Stimulated activated effector memory CD8-positive, alpha-beta T cell treated with anti-CD3 and anti-CD28 coated beads, Interleukin-12 subunit alpha, Interleukin-12 subunit beta, amount 100 ng/mL, for 72 hours (primary cell): ENCODE measurements at regions not wholly inside any gene's neighbourhood (a gene's known extent, or its start where the extent isn't known, plus 50 kb on each side); places are given as distances from the start of the nearest gene placed in this dataset.

Experiments used
- ATAC-seq: fragments of 150-1000 bp; cut with Tn5 transposase; 2 replicates; pipeline ENCODE4 v1.10.0; 2021
- DNase-seq, 2 donors: peaks; one replicate each; pipeline ENCODE4 v3.0.0; 2021 to 2022; ENCODE audit warnings: low spot score in 2 of 2
- H3K27ac Mint-ChIP-seq: one replicate; pipeline ENCODE4 v1.8.0; 2022; ENCODE audit warnings: mild to moderate bottlenecking, mixed read lengths
- H3K36me3 Mint-ChIP-seq: one replicate; pipeline ENCODE4 v1.8.0; 2022; ENCODE audit warnings: mild to moderate bottlenecking, mixed read lengths
- H3K4me1 Mint-ChIP-seq: one replicate; pipeline ENCODE4 v1.8.0; 2022; ENCODE audit warnings: mixed read lengths
- H3K4me3 Mint-ChIP-seq: one replicate; pipeline ENCODE4 v1.8.0; 2022; ENCODE audit warnings: mild to moderate bottlenecking, mixed read lengths
- H3K9me3 Mint-ChIP-seq: one replicate; pipeline ENCODE4 v1.8.0; 2022; ENCODE audit warnings: mixed read lengths

DNA sequence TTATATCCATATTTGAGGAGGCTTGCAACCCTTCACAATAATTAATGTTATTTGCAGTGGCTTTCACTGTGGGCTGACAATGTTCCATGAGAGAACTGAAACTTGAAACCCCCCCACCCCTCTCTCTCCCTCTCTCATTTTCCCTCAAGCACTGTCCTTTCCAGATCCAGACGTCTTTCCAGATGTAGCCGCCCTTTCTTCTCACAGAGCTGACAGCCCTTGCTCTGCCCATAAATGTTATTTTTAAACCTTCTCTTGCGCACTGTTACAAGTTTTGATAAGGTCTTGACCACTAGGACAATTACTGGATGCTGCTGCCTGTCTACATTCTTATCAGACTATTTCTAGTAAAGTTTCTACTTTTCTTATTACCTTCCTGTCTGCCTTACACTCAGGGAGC is 91.4 kb upstream of the LINC00305 start:
- H3K27ac Mint-ChIP-seq = no peak overlapping the region
- DNase-seq = no peak
- no peak overlapping the region for H3K4me3 Mint-ChIP-seq
- peaks cover 2% of the 10 kb centered on the region for H3K9me3 Mint-ChIP-seq
- no peaks in the 10 kb centered on the region for H3K4me1 Mint-ChIP-seq
- H3K36me3 Mint-ChIP-seq = no peaks in the 10 kb centered on the region
- no peak for ATAC-seq

DNA sequence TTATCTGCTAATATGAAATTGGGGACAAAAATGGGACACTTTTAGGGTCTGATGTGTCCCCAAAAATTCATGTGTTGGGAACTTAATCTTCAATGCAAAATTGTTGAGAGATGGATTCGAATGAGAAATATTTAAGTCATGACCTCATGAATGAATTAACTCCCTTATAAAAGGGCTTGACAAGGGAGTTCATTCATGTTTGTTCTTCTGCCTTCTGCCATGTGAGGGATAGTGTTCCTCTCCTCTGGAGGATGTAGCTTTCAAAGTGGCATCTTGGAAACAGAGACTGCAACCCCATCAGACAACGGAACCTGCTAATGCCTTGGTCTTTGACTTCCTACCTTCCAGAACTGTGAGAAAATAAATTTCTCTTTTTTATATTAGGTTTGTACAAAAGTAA is 89.2 kb upstream of the LINC00305 start:
- H3K36me3 Mint-ChIP-seq = no peaks in the 10 kb centered on the region
- DNase-seq = no peak
- no peak overlapping the region for H3K4me3 Mint-ChIP-seq
- no peak for ATAC-seq
- H3K9me3 Mint-ChIP-seq = no peaks in the 10 kb centered on the region
- H3K27ac Mint-ChIP-seq = no peak overlapping the region
- H3K4me1 Mint-ChIP-seq = no peaks in the 10 kb centered on the region

DNA sequence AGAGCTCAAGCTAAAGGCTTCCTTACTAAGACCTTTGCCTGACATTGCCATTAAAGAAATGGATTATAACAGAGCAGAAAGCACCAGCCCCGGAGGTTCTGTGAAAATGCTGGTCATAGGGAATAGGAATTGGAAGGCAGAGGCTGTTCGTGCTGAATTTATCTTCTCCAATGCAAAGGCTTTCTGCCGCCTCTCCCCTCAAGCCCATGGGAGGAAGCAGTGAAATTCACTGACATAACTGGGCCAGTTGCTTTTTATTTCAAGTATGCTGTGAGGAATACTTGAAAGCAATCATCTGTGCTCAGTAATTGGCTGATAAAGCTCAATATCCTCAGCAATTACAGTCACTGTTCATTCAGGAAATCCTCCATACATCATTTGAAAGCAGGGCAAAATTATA is 85.4 kb upstream of the LINC00305 start:
- ATAC-seq = no peak
- Mint-ChIP-seq H3K4me3 (no peak overlapping the region), H3K36me3 (no peaks in the 10 kb centered on the region), H3K4me1 (no peaks in the 10 kb centered on the region), H3K9me3 (peaks cover 3% of the 10 kb centered on the region), H3K27ac (no peak overlapping the region)
- no peak for DNase-seq

DNA sequence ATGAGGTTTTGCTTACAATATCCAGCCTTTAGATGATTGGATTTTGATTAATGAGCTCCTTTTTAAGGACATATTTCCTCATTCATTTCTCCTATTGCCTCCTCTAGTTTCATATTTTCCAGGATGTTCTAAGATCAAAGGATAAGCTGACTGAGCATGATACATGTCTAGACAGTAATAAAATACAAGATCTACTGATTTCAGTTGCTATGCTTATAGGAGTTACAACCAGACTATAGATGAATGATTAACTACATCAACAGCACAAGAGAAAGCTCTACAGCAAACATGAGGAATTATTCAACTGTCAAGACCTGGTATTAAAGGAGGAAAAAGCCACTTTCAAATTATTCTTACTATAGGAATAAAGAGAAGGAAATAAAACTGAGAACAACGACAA is 85.0 kb upstream of the LINC00305 start:
- Mint-ChIP-seq H3K36me3 (no peaks in the 10 kb centered on the region), H3K9me3 (peaks cover 3% of the 10 kb centered on the region)

DNA sequence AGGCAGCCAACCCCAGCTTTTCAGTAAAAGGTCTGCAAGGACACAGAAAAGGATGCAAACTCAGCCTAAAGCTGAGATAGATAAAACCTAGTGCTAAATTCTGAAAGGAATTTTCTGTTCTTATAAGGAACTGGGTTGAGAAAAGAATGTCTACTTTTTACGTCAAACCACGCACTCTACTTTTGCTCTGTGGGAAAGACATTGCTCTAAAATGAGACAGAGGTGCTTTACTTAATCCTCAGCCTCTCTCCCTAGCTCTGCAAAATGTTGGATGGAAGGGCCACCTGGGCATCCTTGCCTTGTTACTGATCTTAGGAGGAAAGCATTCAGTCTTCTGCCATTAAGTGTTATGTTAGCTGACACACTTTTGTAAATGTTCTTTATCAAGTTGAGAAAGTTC is 72.1 kb upstream of the LINC00305 start:
- Mint-ChIP-seq H3K4me1 (no peaks in the 10 kb centered on the region), H3K27ac (no peak overlapping the region), H3K36me3 (no peaks in the 10 kb centered on the region), H3K9me3 (no peaks in the 10 kb centered on the region), H3K4me3 (no peak overlapping the region)
- DNase-seq = no peak
- ATAC-seq = no peak

More for the DNA sequence above, 85.0 kb upstream of the LINC00305 start:
- DNase-seq = no peak
- Mint-ChIP-seq H3K27ac (no peak overlapping the region), H3K4me1 (no peaks in the 10 kb centered on the region), H3K4me3 (no peak overlapping the region)
- ATAC-seq = no peak

DNA sequence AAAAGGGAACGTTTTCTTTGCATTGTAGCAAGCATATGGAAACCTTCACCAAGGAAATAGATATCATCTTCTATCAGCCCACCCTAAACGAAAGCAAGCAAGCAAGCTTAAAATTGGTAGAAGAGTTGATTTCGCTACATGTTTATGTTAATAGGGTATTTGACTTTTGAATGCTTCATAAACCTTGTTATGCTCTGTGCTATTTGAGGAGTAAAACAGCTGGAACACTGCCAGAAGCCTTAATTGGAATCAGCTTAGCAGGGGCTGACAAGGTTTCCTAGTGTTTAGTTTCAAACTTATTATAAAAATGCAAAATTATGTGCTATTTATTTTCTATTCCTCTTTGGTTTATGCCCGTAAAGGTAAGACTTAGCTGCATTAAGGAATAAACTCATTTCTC is 70.6 kb upstream of the LINC00305 start:
- Mint-ChIP-seq H3K27ac (no peak overlapping the region), H3K4me1 (no peaks in the 10 kb centered on the region), H3K36me3 (no peaks in the 10 kb centered on the region), H3K4me3 (no peak overlapping the region), H3K9me3 (peaks cover 2% of the 10 kb centered on the region)
- DNase-seq = no peak
- no peak for ATAC-seq

DNA sequence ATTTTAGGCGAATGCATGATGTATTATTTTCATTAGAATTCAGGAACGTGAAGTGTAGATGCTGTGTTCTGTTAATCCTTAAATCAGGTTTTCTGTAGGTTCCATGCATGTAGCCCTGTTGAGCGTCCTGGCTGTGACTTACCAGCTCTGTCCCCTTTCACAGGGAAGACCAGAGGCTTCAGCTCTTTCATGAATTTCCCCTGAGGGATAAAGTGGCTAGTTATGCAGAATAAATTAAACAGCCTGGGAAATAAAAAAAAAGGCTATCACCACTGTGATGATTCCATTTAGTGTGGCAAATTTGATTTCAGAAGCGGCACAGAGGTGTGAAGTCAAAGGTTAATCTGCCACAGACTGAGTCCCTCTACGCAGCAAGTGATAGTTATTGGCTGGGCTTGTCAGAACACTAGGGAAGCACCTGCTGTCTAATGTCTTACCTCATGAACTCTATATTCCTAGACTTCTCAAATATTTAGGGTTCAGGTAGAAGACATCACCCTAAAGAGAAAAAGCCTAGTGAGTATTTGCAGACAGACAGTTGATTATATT is 61.6 kb upstream of the LINC00305 start:
- H3K36me3 Mint-ChIP-seq = no peaks in the 10 kb centered on the region
- no peak overlapping the region for H3K27ac Mint-ChIP-seq
- ATAC-seq (no peak), DNase-seq (no peak)
- peaks cover 2% of the 10 kb centered on the region for H3K9me3 Mint-ChIP-seq
- no peak overlapping the region for H3K4me3 Mint-ChIP-seq
- H3K4me1 Mint-ChIP-seq = no peaks in the 10 kb centered on the region

DNA sequence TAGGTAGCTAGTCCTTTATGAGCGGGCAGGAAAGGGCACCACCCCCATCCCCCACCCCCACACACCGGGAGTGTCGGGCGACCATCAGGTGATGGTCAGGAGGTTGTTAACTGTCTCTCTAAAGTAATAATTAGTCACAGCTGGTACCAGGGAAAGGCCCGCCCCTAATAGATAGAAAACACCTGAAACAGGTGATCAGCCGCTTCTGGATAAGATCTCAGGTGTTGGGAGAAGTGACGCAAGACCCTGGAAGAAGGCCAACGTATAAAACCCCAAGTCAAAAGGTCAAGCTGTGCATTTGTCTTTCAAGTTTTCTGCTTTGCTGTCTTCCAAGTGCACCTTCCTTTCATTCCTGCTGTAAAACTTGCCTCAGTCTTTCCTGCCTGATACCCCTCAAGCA is 59.6 kb upstream of the LINC00305 start:
- ATAC-seq (no peak), DNase-seq (no peak)
- Mint-ChIP-seq H3K27ac (no peak overlapping the region), H3K4me3 (no peak overlapping the region), H3K9me3 (no peaks in the 10 kb centered on the region), H3K36me3 (no peaks in the 10 kb centered on the region), H3K4me1 (no peaks in the 10 kb centered on the region)

DNA sequence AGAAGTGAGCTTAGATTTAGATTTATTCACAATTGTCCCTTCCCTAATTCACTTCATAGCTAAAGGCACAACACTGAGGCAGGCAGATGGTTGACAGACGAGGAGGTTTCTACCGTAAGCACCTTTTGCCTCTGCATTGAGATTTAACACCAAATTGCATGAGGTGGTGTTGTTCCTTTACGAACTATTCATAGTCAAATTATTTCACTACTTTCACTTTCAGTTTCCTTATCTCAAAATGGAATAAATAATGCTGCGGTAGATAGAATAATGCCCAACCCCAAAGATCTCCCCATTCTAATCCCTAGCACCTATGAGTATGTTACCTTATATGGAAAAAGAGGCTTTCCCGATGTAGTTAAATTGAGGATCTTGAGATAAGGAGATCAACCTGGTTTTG is 58.9 kb upstream of the LINC00305 start:
- Mint-ChIP-seq H3K4me3 (peak overlapping the region; percentile 9), H3K9me3 (no peaks in the 10 kb centered on the region), H3K27ac (no peak overlapping the region), H3K36me3 (no peaks in the 10 kb centered on the region), H3K4me1 (no peaks in the 10 kb centered on the region)
- no peak for ATAC-seq
- no peak for DNase-seq

DNA sequence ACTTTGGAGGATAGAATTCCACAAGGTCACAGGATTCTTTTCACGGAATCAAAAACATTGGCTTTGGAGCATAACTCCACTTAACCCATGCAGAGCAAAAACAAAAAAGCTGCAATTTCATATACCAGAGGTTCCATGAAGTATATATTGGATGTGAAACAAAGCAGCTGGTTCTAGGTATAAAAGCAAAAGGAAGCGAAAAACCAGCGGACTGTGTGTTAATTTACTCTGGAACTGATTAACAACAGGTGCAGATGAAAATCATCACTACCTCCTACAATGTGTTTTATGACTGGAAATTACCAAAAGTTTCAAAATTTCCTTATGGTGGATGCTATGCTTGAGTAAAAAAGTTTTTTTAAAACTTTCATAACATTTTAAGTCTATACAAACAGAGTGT is 54.4 kb upstream of the LINC00305 start:
- Mint-ChIP-seq H3K4me3 (no peak overlapping the region), H3K9me3 (no peaks in the 10 kb centered on the region), H3K36me3 (no peaks in the 10 kb centered on the region), H3K4me1 (no peaks in the 10 kb centered on the region), H3K27ac (no peak overlapping the region)
- DNase-seq (no peak), ATAC-seq (no peak)

DNA sequence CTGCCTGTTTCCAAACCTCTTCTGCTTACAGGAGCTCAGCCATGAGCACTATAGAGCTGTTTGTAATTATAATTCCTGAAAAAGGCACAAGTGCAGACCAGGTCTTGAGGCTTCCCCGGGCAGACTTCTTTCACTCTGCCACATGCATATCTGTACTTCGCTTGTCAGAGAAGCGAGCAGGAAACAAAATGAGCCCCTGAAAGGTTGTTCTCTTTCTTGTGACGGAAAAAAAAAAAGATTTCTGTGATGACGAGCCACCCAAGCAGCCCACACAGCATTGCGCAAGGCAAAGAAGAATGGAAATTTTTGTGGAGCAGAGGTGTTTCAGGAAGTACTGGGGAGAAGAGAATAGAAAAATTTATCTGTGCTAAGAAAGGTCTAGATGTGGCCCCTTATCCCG is 54.0 kb upstream of the LINC00305 start:
- H3K4me1 Mint-ChIP-seq = no peaks in the 10 kb centered on the region
- ATAC-seq (no peak), DNase-seq (no peak)
- H3K9me3 Mint-ChIP-seq = no peaks in the 10 kb centered on the region
- no peak overlapping the region for H3K27ac Mint-ChIP-seq
- H3K36me3 Mint-ChIP-seq = no peaks in the 10 kb centered on the region
- no peak overlapping the region for H3K4me3 Mint-ChIP-seq

DNA sequence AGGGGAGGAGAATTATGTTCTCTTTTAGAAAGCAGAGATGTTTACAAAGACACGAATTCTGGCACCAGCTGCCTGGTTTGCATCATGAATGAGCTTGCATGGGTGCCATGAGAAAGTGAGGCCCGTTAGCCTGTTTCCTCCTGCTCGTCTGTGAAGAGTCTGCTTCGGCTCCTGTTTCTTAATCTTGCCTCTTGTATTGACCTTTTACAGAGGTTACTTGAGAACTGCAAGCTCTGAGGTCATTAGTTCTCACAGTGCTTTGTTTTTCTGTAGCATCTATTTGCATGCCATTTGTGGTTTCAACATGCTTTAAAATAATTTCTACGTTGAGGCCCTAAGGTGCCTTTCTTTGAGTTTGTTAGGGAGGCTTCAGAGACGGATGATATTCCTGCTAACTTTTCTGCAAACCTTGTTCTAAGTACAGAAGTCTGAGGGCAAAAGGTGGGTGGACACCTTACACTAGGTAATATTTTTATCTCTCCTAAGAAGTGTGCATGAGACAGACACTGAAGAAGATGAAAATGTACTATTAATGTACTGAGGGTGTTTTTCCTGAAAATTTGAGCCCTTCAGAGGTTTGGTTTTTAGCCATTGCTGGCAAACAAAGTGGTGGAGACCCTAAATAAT is 53.4 kb upstream of the LINC00305 start:
- Mint-ChIP-seq H3K36me3 (no peaks in the 10 kb centered on the region), H3K4me3 (no peak overlapping the region), H3K27ac (no peak overlapping the region), H3K9me3 (no peaks in the 10 kb centered on the region), H3K4me1 (no peaks in the 10 kb centered on the region)
- DNase-seq = no peak
- ATAC-seq = no peak

DNA sequence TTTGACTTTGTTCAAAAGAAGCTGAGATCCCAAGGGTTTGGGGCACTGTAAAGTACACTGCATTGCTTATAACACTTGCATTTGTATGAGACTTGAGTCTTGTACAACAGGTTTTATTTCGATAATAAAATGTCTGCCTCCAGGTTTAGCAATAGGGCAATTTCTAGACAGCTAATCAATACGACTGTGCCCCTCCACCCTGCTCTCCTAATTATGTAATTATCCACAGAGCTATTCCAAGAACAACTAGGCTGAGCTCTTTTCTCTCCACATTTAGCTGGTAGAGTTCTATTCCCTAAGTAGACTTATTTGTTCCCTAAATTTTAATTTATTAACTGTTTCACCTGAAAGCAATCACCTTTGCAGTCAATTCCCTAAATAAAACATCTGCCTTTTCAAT is 52.9 kb upstream of the LINC00305 start:
- ATAC-seq (no peak), DNase-seq (no peak)
- Mint-ChIP-seq H3K36me3 (no peaks in the 10 kb centered on the region), H3K4me3 (no peak overlapping the region), H3K27ac (no peak overlapping the region), H3K9me3 (no peaks in the 10 kb centered on the region), H3K4me1 (no peaks in the 10 kb centered on the region)

DNA sequence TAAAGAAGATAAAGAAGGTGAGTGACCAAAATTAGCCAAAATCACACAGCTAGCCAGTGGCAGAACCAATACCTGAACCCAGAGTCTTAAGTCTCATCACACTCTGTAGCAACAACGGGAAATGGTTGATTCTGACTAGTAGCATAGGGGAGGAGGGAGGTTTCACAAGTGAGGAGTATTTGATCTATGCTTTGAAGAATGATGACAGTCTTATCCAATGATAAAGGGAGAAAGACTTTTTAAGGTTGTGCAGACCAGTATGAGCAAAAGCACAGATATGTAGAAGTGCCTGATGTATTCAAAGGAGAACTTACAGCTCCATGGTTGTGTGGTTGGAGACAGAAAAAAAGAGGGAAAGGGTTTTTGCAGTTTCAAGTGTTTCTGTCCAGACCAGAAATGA is 50.7 kb upstream of the LINC00305 start:
- H3K4me3 Mint-ChIP-seq = no peak overlapping the region
- H3K9me3 Mint-ChIP-seq = peaks cover 3% of the 10 kb centered on the region
- H3K36me3 Mint-ChIP-seq = no peaks in the 10 kb centered on the region
- no peaks in the 10 kb centered on the region for H3K4me1 Mint-ChIP-seq
- no peak for DNase-seq
- no peak overlapping the region for H3K27ac Mint-ChIP-seq
- no peak for ATAC-seq
